NCI-H446 (cell line): ENCODE measurements at regions not wholly inside any gene's neighbourhood (a gene's known extent, or its start where the extent isn't known, plus 50 kb on each side); places are given as distances from the start of the nearest gene placed in this dataset.
"Not testable (repeated sequence)": the region's sequence is repeated elsewhere in the genome, so short reads cannot be mapped to it uniquely, and the experiment has no call there.

Source experiments
- DNase-seq, 2 experiments: peaks; one replicate each; lab custom pipeline; 2025; lab: John Stamatoyannopoulos, UW

GRCh38 chr9:100811643-100812042, 216.9 kb upstream of the PLPPR1 start:
- DNase-seq: no peak

DNA sequence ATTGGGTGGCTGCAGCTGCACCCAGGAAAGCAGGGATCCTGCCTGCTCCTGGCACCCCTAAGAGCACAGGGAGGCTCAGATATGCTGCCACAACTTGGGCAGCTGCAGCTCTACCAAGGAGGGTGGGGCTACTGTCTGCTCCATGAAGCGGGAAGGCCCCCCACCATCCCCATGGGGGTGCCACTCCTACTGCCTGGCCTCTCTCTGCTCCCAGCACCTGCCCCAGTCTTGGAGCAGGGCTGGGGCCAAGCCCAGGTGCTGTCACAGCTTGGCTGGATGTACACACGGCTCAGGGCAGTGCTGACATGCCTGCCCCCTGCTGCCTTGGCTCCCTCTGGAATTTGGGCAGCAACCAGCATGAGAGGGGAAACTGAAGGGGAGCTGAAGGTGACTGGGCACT, 214.7 kb upstream of the PLPPR1 start:
- DNase-seq: no peak

DNA sequence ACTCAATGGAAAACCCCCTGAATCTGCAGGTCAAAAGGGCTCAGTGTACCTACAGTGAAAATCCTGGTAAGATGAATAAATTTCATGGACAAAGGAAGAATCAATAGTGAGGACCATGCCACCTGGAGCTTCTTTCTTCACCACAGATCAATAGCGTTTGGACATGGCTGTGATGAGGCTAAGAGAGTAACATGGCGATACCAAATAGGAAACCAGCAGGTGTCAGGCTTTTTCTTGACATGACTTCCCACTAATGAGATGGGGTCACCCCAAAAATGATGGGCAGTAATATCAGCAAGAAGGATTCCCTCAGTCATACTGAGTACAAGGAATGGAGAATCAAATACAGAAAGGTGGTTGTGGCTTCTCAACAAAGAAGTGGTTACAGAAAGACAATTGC, 208.5 kb upstream of the PLPPR1 start:
- no peak for DNase-seq

DNA sequence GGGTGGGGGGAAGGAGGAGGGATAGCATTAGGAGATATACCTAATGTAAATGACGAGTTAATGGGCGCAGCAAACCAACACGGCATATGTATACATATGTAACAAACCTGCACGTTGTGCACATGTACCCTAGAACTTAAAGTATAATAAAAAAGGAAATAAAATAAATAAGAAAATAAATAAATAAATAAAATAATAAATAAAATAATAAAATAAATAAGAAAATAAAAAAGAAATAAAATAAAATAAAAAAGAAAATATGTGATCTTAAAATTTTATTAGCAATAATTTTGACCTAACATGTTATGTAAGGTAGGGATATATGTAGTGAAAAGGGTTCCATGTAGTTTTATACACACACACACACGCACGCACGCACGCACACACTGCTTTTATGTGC, 195.5 kb upstream of the PLPPR1 start:
- not testable (repeated sequence) for DNase-seq

DNA sequence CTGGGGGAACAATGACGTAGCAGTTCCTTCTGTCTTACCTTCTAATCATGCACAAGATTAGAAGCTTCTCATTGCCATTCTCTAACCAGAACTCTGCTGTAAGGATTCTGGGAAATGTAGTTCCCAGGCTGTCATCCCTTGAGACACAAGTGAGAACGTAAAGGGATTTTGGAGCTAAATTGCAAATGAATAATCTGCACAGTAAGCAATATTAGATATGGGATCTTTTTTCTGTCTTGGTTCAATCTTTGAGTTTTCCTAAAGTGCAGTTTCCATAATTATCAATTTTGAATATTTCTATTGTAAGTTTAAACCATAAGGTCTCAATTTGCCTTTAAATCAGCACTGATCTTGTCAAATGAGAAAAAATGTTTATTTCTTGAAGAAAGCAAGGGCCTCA, 189.7 kb upstream of the PLPPR1 start:
- no peak for DNase-seq

DNA sequence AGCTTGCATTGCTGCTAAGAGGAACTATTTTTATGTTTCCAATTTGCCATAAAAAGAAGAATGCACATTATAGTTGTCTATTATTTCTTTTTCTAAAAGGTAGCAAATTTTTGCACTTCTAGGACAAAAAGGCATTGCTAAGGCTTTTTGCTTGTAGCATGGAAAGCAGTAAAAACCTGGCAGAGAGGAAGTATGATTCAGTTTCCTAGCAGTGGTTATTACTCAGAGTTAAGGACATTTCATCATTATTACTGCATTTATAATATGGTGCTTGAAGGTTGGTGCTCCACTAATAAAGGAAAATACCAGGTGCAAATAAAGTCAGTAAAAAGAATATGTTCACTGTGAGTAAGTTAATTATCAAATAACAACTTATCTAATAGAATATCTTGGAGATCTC, 179.8 kb upstream of the PLPPR1 start:
- no peak for DNase-seq

DNA sequence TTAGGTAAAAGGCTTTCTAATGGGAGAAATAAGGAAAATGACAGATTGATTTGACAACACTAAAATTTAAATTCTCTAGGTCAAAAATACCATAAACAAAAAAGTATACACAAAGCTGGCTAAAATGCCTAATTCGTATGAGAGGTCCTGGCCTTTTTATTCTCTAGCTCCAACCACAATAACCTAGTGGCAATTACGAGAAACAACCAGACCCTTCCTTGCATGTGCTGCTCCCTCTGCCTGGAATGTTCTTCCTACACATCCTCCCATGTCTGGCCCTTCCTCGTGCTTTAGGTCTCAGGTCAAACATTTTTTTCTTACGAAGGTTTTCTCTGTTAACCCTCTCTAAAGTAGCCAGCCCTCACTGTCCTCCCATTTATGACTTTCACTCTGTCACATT, 176.4 kb upstream of the PLPPR1 start:
- DNase-seq: no peak

DNA sequence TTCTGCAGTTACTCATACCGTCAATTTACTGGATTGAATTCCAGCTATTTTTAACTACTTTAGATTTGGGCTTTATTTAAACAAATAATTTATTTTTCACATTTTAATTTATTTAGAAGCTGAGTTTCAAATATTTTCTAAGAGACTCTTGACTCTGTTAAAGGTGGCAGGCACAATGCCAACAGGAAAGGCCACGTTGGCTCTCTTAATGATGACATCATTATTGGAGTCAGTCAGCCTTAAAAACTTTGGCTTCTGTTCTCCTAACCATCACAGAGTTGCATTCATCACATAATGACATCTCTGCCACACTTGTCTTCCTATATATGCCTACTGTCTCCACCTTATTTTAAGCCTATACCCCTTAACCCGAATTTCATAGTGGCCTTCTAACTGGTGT, 172.3 kb upstream of the PLPPR1 start:
- DNase-seq: peak; percentile 46 to 77

- DNase-seq: no peak
Observed at GRCh38 chr9:100865111-100865510, 163.4 kb upstream of the PLPPR1 start.

- DNase-seq: no peak
Observed at GRCh38 chr9:100865648-100866047, 162.9 kb upstream of the PLPPR1 start.

DNA sequence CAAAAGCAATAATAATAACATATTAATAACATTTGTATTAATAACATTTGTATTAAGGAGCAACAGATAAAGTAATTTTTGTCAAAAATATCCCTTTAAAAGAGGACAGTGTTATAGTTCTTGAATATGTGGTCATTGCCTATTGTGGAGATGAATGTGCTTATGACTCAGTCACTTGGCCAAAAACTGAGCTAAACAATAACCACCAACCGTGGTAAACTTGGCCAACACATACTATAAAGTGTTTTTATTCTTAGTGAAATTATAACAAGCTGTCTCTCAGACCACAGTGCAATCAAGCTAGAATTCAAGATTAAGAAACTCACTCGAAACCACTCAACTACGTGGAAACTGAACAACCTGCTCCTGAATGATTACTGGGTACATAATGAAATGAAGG, 159.2 kb upstream of the PLPPR1 start:
- DNase-seq: no peak

- DNase-seq: no peak
Observed at GRCh38 chr9:100879884-100880283, 148.6 kb upstream of the PLPPR1 start.

GRCh38 chr9:100880284-100880683, 148.2 kb upstream of the PLPPR1 start:
- no peak for DNase-seq

GRCh38 chr9:100884518-100884917, 144.0 kb upstream of the PLPPR1 start:
- no peak for DNase-seq

DNA sequence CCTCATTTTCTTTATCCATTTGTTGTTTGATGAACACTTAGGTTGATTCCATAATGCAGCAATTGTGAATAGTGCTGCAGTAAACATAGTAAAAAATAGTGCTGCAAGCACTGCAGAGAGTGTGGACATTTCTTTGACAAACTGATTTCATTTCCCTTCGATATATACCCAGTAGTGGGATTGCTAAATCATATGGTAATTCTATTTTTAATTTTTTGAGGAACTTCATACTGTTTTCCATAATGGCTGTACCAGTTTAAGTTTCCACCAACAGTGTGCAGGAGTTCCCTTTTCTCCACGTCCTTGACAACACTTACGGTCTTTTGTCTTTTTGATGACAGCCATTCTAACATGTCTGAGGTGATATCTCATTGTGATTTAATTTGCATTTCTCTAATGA, 138.2 kb upstream of the PLPPR1 start:
- DNase-seq: no peak

DNA sequence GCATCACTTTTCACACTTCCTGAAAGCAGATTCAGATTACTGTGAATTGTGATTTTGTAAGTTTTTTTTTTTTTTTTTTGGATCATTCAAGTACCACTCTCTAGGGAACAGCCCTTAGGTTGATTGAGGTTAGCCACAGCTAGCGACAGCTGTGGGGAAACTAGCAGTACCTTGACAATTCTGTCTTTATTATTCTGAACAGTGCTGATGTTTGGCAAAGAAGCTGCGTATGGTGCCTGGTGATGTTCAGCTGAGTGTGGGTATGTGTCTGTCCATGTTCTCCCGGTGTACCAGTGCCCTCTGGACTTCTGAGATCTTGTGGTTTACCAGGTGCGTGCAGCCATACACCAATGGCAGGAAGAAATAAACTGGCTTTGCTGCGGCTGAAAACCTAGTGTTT, 117.3 kb upstream of the PLPPR1 start:
- no peak for DNase-seq

GRCh38 chr9:100913257-100913656, 115.3 kb upstream of the PLPPR1 start:
- no peak for DNase-seq

- no peak for DNase-seq
Observed at GRCh38 chr9:100914266-100914665, 114.3 kb upstream of the PLPPR1 start.

GRCh38 chr9:100919506-100919905, 109.0 kb upstream of the PLPPR1 start:
- DNase-seq: peak in 1 of 2 experiments; percentile 35

DNA sequence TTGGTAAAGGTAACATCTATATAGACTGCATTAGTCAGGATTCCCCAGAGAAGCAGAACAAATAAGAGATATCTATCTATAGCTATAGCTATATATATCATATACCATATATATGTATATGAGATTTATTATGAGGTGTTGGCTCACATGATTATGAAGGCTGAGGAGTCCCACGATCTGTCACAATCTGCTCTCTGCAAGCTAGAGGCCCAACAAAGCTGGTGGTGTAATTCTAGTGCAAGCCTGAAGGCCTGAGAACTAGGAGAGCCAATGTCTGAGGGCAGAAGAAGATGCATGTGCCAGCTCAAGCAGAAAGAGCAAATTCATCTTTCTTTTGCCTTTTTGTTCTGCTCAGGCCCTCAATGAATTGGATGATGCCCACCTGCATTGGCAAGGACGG, 102.2 kb upstream of the PLPPR1 start:
- DNase-seq: no peak

DNA sequence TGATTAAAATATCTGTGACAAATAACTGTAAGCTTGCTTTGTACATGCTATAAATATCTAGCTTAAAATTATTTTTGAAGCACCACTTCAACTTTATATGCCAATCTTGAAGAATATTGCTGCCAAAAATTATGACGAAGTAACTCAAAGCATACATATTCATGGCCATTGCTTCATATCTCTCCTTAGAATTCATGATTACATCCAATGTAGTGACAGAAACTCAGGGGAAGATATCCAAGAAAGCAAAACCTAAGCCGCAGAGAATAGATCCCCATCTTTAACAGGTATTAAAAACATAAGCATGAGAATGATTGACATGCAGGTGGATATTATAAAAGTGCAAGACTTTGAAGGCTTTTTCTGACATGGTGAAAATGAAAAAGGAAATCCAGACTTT, 100.8 kb upstream of the PLPPR1 start:
- DNase-seq: no peak

GRCh38 chr9:100933656-100934055, 94.9 kb upstream of the PLPPR1 start:
- DNase-seq: peak in 1 of 2 experiments; percentile 64

- no peak for DNase-seq
Observed at GRCh38 chr9:100937382-100937781, 91.1 kb upstream of the PLPPR1 start.

- DNase-seq: no peak
Observed at GRCh38 chr9:100938507-100938906, 90.0 kb upstream of the PLPPR1 start.

DNA sequence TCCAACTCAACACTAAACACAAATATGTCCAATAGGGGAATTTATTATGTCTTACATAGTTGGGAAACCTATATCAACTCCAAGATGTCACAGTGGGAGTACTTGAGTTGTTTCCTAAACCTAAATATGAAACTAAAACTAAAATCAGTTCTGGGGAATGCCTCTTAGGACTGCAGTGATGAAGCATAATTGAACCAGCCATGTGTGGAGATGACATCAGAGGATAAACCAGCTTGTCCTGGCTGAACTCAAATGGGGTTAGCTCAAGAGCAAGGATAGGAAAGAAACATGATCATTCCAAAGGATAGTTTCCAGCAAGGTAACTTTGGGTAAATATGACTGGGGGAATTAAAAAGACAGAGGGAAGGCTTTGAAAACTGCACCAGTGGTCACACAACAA, 88.9 kb upstream of the PLPPR1 start:
- DNase-seq: no peak
